SU-DHL-6 (cell line): ENCODE measurements at regions not wholly inside any gene's neighbourhood (a gene's known extent, or its start where the extent isn't known, plus 50 kb on each side); places are given as distances from the start of the nearest gene placed in this dataset.

Experiments used
- CTCF ChIP-seq: fragments of 200-600 bp; sonication (generic); IDR thresholded peaks from one replicate; pipeline ENCODE4 v1.5.1; 2017; ENCODE audit warnings: antibody characterized with exemption, mild to moderate bottlenecking, low read length, moderate library complexity; ENCODE audit not compliant: insufficient read depth, poor library complexity, severe bottlenecking
- EZH2phosphoT487 ChIP-seq: fragments of 200-600 bp; sonication (generic), shearing (Covaris generic); conservative IDR thresholded peaks from 2 replicates; pipeline ENCODE4 v1.6.1; 2018; ENCODE audit warnings: mild to moderate bottlenecking, antibody characterized with exemption, low read length, moderate library complexity, mixed read lengths

- TF ChIP-seq CTCF: no peak
- no peak for TF ChIP-seq EZH2phosphoT487
Measured at GRCh38 chr9:75612205-75612604, 278.3 kb upstream of the PCSK5 start.
